Erythroblast (primary cell): ENCODE measurements at regions not wholly inside any gene's neighbourhood (a gene's known extent, or its start where the extent isn't known, plus 50 kb on each side); places are given as distances from the start of the nearest gene placed in this dataset.

Experiments used
- DNase-seq, 2 experiments: peaks; one replicate each; lab custom pipeline; 2025; lab: John Stamatoyannopoulos, UW
- GATA1 ChIP-seq: IDR thresholded peaks from 2 replicates; pipeline ENCODE4 v1.6.1; 2011; ENCODE audit warnings: low read depth, mild to moderate bottlenecking, control low read depth, low read length, moderate library complexity
- POLR2A ChIP-seq: IDR thresholded peaks from 2 replicates; pipeline ENCODE4 v1.6.1; 2011; ENCODE audit warnings: mild to moderate bottlenecking, low read length

- TF ChIP-seq POLR2A (no peak), GATA1 (no peak)
- DNase-seq, result no peak
Measured at GRCh38 chr14:73800970-73801515, 50.6 kb upstream of the PTGR2 start.

GRCh38 chr14:73797543-73798265 is 53.9 kb upstream of the PTGR2 start:
- no peak for DNase-seq
- TF ChIP-seq POLR2A (no peak), GATA1 (no peak)

- DNase-seq, result no peak
- TF ChIP-seq POLR2A (no peak), GATA1 (no peak)
Measured at GRCh38 chr14:73796893-73797542, 54.6 kb upstream of the PTGR2 start.

GRCh38 chr14:73796415-73796814 is 55.2 kb upstream of the PTGR2 start:
- TF ChIP-seq GATA1 (no peak), POLR2A (no peak)
- no peak for DNase-seq

GRCh38 chr14:73795974-73796373 is 55.7 kb upstream of the PTGR2 start:
- DNase-seq, result no peak
- TF ChIP-seq POLR2A, result no peak
- no peak for TF ChIP-seq GATA1

GRCh38 chr14:73795466-73795865 is 56.2 kb upstream of the PTGR2 start:
- TF ChIP-seq POLR2A (no peak), GATA1 (no peak)
- no peak for DNase-seq

GRCh38 chr14:73794146-73794545 is 57.5 kb upstream of the PTGR2 start:
- TF ChIP-seq GATA1 (no peak), POLR2A (no peak)
- DNase-seq, result no peak

GRCh38 chr14:73792481-73792880 is 59.1 kb upstream of the PTGR2 start:
- DNase-seq, result no peak
- TF ChIP-seq GATA1, result no peak
- TF ChIP-seq POLR2A, result no peak

- DNase-seq, result no peak
- TF ChIP-seq GATA1 (no peak), POLR2A (no peak)
Measured at GRCh38 chr14:73789989-73790581, 61.5 kb upstream of the PTGR2 start.

- no peak for TF ChIP-seq POLR2A
- peak in 1 of 2 experiments; percentile 54 for DNase-seq
Measured at GRCh38 chr14:73788701-73789551, 62.7 kb upstream of the PTGR2 start.

- TF ChIP-seq POLR2A (no peak), GATA1 (no peak)
- no peak for DNase-seq
Measured at GRCh38 chr14:73788317-73788598, 63.4 kb upstream of the PTGR2 start.

GRCh38 chr14:73787486-73788316 is 63.9 kb upstream of the PTGR2 start:
- peak; percentile 60 to 80 for DNase-seq
- TF ChIP-seq POLR2A (no peak), GATA1 (no peak)
